Fibroblast of skin of right biceps (primary cell): ENCODE measurements at regions not wholly inside any gene's neighbourhood (a gene's known extent, or its start where the extent isn't known, plus 50 kb on each side); places are given as distances from the start of the nearest gene placed in this dataset.

Experiments
- DNase-seq: peaks from one replicate; pipeline ENCODE4 v3.0.0-alpha.2; 2013

- DNase-seq = no peak
Measured at GRCh38 chr2:41826921-41827320, 220.9 kb upstream of the PKDCC start.

GRCh38 chr2:41827354-41827971, 220.4 kb upstream of the PKDCC start:
- DNase-seq = no peak

- no peak for DNase-seq
Measured at GRCh38 chr2:41828052-41828643, 219.7 kb upstream of the PKDCC start.

GRCh38 chr2:41829052-41829451, 218.8 kb upstream of the PKDCC start:
- DNase-seq = no peak

- DNase-seq = no peak
Measured at GRCh38 chr2:41830600-41830999, 217.2 kb upstream of the PKDCC start.

GRCh38 chr2:41832218-41832617, 215.6 kb upstream of the PKDCC start:
- no peak for DNase-seq

GRCh38 chr2:41835401-41835800, 212.4 kb upstream of the PKDCC start:
- no peak for DNase-seq

- peak; percentile 53 for DNase-seq
Measured at GRCh38 chr2:41836948-41837347, 210.9 kb upstream of the PKDCC start.

- no peak for DNase-seq
Measured at GRCh38 chr2:41837610-41838009, 210.2 kb upstream of the PKDCC start.

GRCh38 chr2:41840702-41841551, 206.9 kb upstream of the PKDCC start:
- peak; percentile 97 for DNase-seq

- no peak for DNase-seq
Measured at GRCh38 chr2:41846962-41847361, 200.9 kb upstream of the PKDCC start.

GRCh38 chr2:41847744-41848441, 199.9 kb upstream of the PKDCC start:
- no peak for DNase-seq

- no peak for DNase-seq
Measured at GRCh38 chr2:41851554-41851953, 196.3 kb upstream of the PKDCC start.

- DNase-seq = peak; percentile 66
Measured at GRCh38 chr2:41853427-41854191, 194.2 kb upstream of the PKDCC start.

GRCh38 chr2:41854227-41854626, 193.6 kb upstream of the PKDCC start:
- peak; percentile 36 for DNase-seq

GRCh38 chr2:41856946-41857345, 190.9 kb upstream of the PKDCC start:
- no peak for DNase-seq

- peak; percentile 76 for DNase-seq
Measured at GRCh38 chr2:41859615-41860514, 188.0 kb upstream of the PKDCC start.

GRCh38 chr2:41863062-41863461, 184.8 kb upstream of the PKDCC start:
- no peak for DNase-seq

GRCh38 chr2:41865263-41865662, 182.6 kb upstream of the PKDCC start:
- DNase-seq = no peak

- DNase-seq = no peak
Measured at GRCh38 chr2:41867553-41867952, 180.3 kb upstream of the PKDCC start.

GRCh38 chr2:41869542-41870264, 178.1 kb upstream of the PKDCC start:
- DNase-seq = peak; percentile 64
